ENCODE measurements at regions not wholly inside any gene's neighbourhood (a gene's known extent, or its start where the extent isn't known, plus 50 kb on each side); places are given as distances from the start of the nearest gene placed in this dataset.
"Not testable (repeated sequence)": the region's sequence is repeated elsewhere in the genome, so short reads cannot be mapped to it uniquely, and the experiment has no call there.

- H3K4me1 ChIP-seq (ENCODE audit: control insufficient read depth, insufficient read depth, low read length), result peaks cover 18% of the 10 kb centered on the region
- H3K27me3 ChIP-seq (ENCODE audit: control insufficient read depth, insufficient read depth, low read length), result no peaks in the 10 kb centered on the region
- no peaks in the 10 kb centered on the region for H3K36me3 ChIP-seq (ENCODE audit: control insufficient read depth, insufficient read depth, low read length)
- H3K4me3 ChIP-seq (ENCODE audit: low read length), result no peak overlapping the region
- no peak for DNase-seq
- no peaks in the 10 kb centered on the region for H3K9me3 ChIP-seq (replicated peaks; ENCODE audit: control insufficient read depth, low read depth, low read length)
- H3K27ac ChIP-seq (ENCODE audit: low read length), result no peak overlapping the region
Observed at GRCh38 chr6:4364711-4365110, 229.3 kb upstream of the ECI2 start.

DNA sequence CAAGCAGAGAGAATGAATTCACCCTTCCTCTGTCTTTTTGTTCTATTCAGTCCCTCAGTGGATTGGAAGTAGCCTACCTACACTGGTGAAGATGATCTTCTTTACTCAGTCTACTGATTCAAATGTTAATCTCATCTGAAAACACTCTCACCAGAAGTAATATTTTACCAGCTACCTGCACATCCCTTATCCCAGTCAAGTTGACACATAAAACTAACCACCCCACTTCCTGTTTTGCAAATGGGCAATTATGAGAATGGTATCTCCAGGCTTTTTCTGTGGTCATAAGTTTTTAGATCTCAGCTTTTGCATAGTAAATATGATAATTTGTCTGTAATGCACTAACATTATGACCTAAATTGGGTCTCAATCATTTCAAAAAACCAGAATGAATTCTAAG, 228.8 kb upstream of the ECI2 start:
- Histone ChIP-seq H3K9me3 (replicated peaks; ENCODE audit: control insufficient read depth, low read depth, low read length) (no peaks in the 10 kb centered on the region), H3K27ac (ENCODE audit: low read length) (no peak overlapping the region), H3K36me3 (ENCODE audit: control insufficient read depth, insufficient read depth, low read length) (no peaks in the 10 kb centered on the region), H3K4me3 (ENCODE audit: low read length) (no peak overlapping the region), H3K27me3 (ENCODE audit: control insufficient read depth, insufficient read depth, low read length) (no peaks in the 10 kb centered on the region), H3K4me1 (ENCODE audit: control insufficient read depth, insufficient read depth, low read length) (peaks cover 16% of the 10 kb centered on the region)
- no peak for DNase-seq

- Histone ChIP-seq H3K27ac (ENCODE audit: low read length) (no peak overlapping the region), H3K4me3 (ENCODE audit: low read length) (no peak overlapping the region), H3K36me3 (ENCODE audit: control insufficient read depth, insufficient read depth, low read length) (no peaks in the 10 kb centered on the region), H3K4me1 (ENCODE audit: control insufficient read depth, insufficient read depth, low read length) (peaks cover 18% of the 10 kb centered on the region), H3K27me3 (ENCODE audit: control insufficient read depth, insufficient read depth, low read length) (no peaks in the 10 kb centered on the region), H3K9me3 (replicated peaks; ENCODE audit: control insufficient read depth, low read depth, low read length) (no peaks in the 10 kb centered on the region)
- DNase-seq, result peak; percentile 29
- 70% methylated on average over 2 of the region's 6 CpGs for WGBS (ENCODE audit: insufficient coverage)
Observed at GRCh38 chr6:4363656-4364055, 228.3 kb upstream of the ECI2 start.

DNA sequence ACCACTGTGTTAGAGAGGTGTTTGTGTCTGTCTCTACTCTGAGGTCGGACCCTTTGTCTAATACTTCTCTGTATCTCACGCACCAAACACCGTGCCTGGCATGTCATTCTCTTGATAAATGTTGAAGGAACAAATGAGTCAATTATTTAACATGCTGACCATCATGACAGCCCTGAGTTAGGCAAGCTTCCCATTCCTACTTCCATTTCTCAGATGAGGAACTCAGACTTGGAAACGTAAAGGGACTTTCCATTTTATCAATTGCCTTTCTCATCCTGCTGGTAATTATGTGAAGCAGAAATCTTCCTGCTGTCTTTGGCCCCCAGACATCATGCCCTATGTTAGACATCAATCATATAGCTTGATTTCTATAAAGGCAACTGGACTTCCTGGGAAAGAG, 227.0 kb upstream of the ECI2 start:
- no peak for DNase-seq
- no CpG with 5 or more reads among the region's 4 CpGs for WGBS (ENCODE audit: insufficient coverage)

GRCh38 chr6:4360920-4361319, 225.5 kb upstream of the ECI2 start:
- WGBS (ENCODE audit: insufficient coverage), result 77% methylated on average over 6 of the region's 6 CpGs
- Histone ChIP-seq H3K4me3 (ENCODE audit: low read length) (no peak overlapping the region), H3K27ac (ENCODE audit: low read length) (no peak overlapping the region), H3K27me3 (ENCODE audit: control insufficient read depth, insufficient read depth, low read length) (no peaks in the 10 kb centered on the region), H3K9me3 (replicated peaks; ENCODE audit: control insufficient read depth, low read depth, low read length) (no peaks in the 10 kb centered on the region), H3K36me3 (ENCODE audit: control insufficient read depth, insufficient read depth, low read length) (no peaks in the 10 kb centered on the region), H3K4me1 (ENCODE audit: control insufficient read depth, insufficient read depth, low read length) (peaks cover 19% of the 10 kb centered on the region)
- DNase-seq, result no peak

More for the DNA sequence above, 227.0 kb upstream of the ECI2 start:
- Histone ChIP-seq H3K4me3 (ENCODE audit: low read length) (no peak overlapping the region), H3K27ac (ENCODE audit: low read length) (no peak overlapping the region), H3K9me3 (replicated peaks; ENCODE audit: control insufficient read depth, low read depth, low read length) (no peaks in the 10 kb centered on the region), H3K27me3 (ENCODE audit: control insufficient read depth, insufficient read depth, low read length) (no peaks in the 10 kb centered on the region), H3K4me1 (ENCODE audit: control insufficient read depth, insufficient read depth, low read length) (peaks cover 22% of the 10 kb centered on the region), H3K36me3 (ENCODE audit: control insufficient read depth, insufficient read depth, low read length) (no peaks in the 10 kb centered on the region)

GRCh38 chr6:4359108-4359730, 223.8 kb upstream of the ECI2 start:
- no peaks in the 10 kb centered on the region for H3K9me3 ChIP-seq (replicated peaks; ENCODE audit: control insufficient read depth, low read depth, low read length)
- peaks cover 15% of the 10 kb centered on the region for H3K4me1 ChIP-seq (ENCODE audit: control insufficient read depth, insufficient read depth, low read length)
- DNase-seq, result no peak
- H3K4me3 ChIP-seq (ENCODE audit: low read length), result no peak overlapping the region
- 39% methylated on average over 3 of the region's 7 CpGs for WGBS (ENCODE audit: insufficient coverage)
- no peaks in the 10 kb centered on the region for H3K36me3 ChIP-seq (ENCODE audit: control insufficient read depth, insufficient read depth, low read length)
- H3K27ac ChIP-seq (ENCODE audit: low read length), result peak overlapping the region; percentile 16
- no peaks in the 10 kb centered on the region for H3K27me3 ChIP-seq (ENCODE audit: control insufficient read depth, insufficient read depth, low read length)

- H3K27me3 ChIP-seq (ENCODE audit: control insufficient read depth, insufficient read depth, low read length), result no peaks in the 10 kb centered on the region
- no peaks in the 10 kb centered on the region for H3K9me3 ChIP-seq (replicated peaks; ENCODE audit: control insufficient read depth, low read depth, low read length)
- H3K27ac ChIP-seq (ENCODE audit: low read length), result peak overlapping the region; percentile 16
- peaks cover 15% of the 10 kb centered on the region for H3K4me1 ChIP-seq (ENCODE audit: control insufficient read depth, insufficient read depth, low read length)
- H3K36me3 ChIP-seq (ENCODE audit: control insufficient read depth, insufficient read depth, low read length), result no peaks in the 10 kb centered on the region
- peak; percentile 80 for DNase-seq
- 47% methylated on average over 13 of the region's 13 CpGs for WGBS (ENCODE audit: insufficient coverage)
- no peak overlapping the region for H3K4me3 ChIP-seq (ENCODE audit: low read length)
Observed at GRCh38 chr6:4358414-4359107, 223.2 kb upstream of the ECI2 start.

DNA sequence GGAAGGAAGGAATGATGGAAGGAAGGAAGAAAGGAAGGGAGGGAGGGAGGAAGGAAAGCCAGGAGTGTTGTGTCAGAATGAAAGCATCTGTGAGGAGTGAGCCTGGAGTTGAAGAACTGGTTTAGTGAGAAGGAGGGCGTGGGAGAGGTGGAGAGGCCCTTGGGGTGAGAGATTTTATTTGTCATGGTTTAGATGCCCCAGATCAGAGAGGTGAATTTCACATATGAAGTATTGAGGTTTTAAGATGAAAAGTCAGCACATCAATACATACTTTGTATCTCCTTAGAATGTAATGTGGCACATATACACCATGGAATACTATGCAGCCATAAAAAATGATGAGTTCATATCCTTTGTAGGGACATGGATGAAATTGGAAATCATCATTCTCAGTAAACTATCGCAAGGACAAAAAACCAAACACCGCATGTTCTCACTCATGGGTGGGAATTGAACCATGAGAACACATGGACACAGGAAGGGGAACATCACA, 222.3 kb upstream of the ECI2 start:
- not testable (repeated sequence) for H3K36me3 ChIP-seq (ENCODE audit: control insufficient read depth, insufficient read depth, low read length); H3K9me3 ChIP-seq (replicated peaks; ENCODE audit: control insufficient read depth, low read depth, low read length); H3K27ac ChIP-seq (ENCODE audit: low read length); DNase-seq; H3K27me3 ChIP-seq (ENCODE audit: control insufficient read depth, insufficient read depth, low read length); H3K4me3 ChIP-seq (ENCODE audit: low read length)
- H3K4me1 ChIP-seq (ENCODE audit: control insufficient read depth, insufficient read depth, low read length), result peaks cover 19% of the 10 kb centered on the region
- 83% methylated on average over 1 of the region's 3 CpGs for WGBS (ENCODE audit: insufficient coverage)

- DNase-seq, result peak; percentile 51
- no peak overlapping the region for H3K27ac ChIP-seq (ENCODE audit: low read length)
- 60% methylated on average over 3 of the region's 7 CpGs for WGBS (ENCODE audit: insufficient coverage)
Observed at GRCh38 chr6:4356899-4357659, 221.7 kb upstream of the ECI2 start.

DNA sequence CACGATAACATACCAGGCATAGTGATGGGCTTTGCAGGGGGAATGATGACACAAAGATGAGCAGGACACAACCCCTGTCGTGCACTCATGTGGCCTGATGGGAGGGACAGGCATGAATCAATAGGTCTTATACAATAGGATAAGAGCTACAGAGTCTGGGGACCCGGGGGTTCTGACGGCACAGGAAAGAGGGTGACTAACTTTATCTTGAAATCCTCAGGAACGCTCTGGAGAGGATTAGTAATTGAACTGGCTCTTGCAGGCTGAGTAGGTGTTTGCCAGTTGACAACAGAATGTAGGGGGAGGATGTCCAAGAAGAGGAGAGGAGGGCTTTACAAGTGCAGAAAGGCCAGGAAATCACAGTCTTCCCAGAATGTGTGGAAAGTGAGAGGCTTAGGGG, 219.9 kb upstream of the ECI2 start:
- Histone ChIP-seq H3K9me3 (replicated peaks; ENCODE audit: control insufficient read depth, low read depth, low read length) (no peaks in the 10 kb centered on the region), H3K27ac (ENCODE audit: low read length) (no peak overlapping the region)

More at GRCh38 chr6:4356899-4357659, 221.7 kb upstream of the ECI2 start:
- H3K36me3 ChIP-seq (ENCODE audit: control insufficient read depth, insufficient read depth, low read length), result no peaks in the 10 kb centered on the region
- peaks cover 25% of the 10 kb centered on the region for H3K4me1 ChIP-seq (ENCODE audit: control insufficient read depth, insufficient read depth, low read length)
- H3K4me3 ChIP-seq (ENCODE audit: low read length), result no peak overlapping the region
- no peaks in the 10 kb centered on the region for H3K27me3 ChIP-seq (ENCODE audit: control insufficient read depth, insufficient read depth, low read length)
- no peaks in the 10 kb centered on the region for H3K9me3 ChIP-seq (replicated peaks; ENCODE audit: control insufficient read depth, low read depth, low read length)

More for the DNA sequence above, 219.9 kb upstream of the ECI2 start:
- Histone ChIP-seq H3K36me3 (ENCODE audit: control insufficient read depth, insufficient read depth, low read length) (no peaks in the 10 kb centered on the region), H3K4me3 (ENCODE audit: low read length) (no peak overlapping the region), H3K27me3 (ENCODE audit: control insufficient read depth, insufficient read depth, low read length) (no peaks in the 10 kb centered on the region), H3K4me1 (ENCODE audit: control insufficient read depth, insufficient read depth, low read length) (peaks cover 38% of the 10 kb centered on the region)
- no peak for DNase-seq
- 71% methylated on average over 5 of the region's 5 CpGs for WGBS (ENCODE audit: insufficient coverage)
